HG02798 (cell line): ENCODE measurements at regions not wholly inside any gene's neighbourhood (a gene's known extent, or its start where the extent isn't known, plus 50 kb on each side); places are given as distances from the start of the nearest gene placed in this dataset.
"Not testable (repeated sequence)": the region's sequence is repeated elsewhere in the genome, so short reads cannot be mapped to it uniquely, and the experiment has no call there.

Experiments
- ATAC-seq: cut with Tn5 transposase; IDR thresholded peaks from one replicate; pipeline ENCODE4 v1.9.1; 2021; ENCODE audit warnings: mild to moderate bottlenecking; ENCODE audit not compliant: unreplicated experiment, poor library complexity

DNA sequence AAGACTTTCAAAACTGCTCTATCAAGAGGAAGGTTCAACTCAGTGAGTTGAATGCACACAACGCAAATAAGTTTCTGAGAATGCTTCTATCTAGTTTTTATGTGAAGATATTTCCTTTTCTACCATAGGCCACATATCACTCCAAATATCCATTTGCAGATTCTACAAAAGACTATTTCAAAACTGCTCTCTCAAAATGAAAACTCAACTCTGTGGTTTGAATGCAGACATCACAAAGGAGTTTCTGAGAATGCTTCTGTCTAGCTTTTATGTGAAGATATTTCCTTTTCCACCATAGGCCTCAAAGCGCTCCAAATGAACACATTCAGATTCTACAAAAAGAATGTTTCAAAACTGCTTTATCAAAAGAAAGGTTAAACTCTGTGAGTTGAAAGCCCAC, 1093.1 kb upstream of the DEFB115 start:
- not testable (repeated sequence) for ATAC-seq

DNA sequence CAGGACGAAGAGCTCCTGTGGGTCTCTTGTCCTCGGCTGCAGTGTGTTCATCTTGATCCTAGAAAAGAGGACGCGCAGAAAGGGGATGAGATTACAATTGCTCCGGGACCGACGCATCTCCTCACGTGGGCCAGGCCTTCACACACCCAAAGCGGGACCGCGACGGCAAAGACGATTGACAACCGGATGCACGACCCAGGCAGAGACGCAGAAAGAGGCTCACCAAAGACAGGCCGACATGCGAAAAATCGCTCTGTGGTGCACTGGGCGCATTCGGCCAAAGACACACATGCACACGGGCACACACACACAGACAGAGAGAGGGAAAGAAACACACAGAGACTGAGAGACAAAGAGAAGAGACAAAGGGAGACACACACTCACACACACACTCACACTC, 1089.9 kb upstream of the DEFB115 start:
- no peak for ATAC-seq

DNA sequence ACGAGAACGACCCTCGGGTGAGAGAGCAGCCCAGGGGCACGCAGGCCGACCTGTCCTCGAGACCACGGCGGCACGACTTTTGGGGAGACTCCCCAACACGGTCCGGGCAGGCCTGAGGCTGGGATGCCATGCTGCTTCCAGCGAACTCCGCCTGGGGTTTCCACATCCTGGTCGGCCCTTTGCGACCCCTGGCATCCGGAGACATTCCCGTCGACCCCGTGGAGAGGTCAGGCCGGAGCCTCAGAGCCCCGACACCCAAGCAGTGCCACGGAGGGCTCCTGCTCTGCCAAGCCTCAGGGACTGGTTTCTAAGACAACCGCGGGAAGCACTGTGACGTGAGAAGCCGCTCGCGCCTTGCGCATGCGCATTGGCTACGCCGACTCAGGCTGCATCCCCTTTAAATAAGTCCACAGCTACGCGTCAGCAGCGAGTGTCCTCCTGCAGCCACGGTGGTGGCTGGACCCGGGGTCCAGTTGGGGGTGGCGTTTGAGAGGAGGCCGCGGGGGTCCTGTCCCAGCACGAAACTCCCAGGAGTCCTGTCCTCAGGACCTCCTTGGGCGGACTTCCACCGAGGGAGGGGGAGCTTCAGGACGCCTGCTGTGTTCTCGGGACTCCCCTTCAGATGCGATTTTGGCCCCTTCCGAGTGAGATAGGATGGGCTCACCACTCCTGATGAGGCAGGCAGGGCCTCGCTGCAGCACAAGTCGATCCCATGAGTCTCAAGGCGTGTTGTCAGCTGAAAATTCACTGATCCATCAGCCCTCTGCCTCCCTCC, 1089.3 kb upstream of the DEFB115 start:
- no peak for ATAC-seq

DNA sequence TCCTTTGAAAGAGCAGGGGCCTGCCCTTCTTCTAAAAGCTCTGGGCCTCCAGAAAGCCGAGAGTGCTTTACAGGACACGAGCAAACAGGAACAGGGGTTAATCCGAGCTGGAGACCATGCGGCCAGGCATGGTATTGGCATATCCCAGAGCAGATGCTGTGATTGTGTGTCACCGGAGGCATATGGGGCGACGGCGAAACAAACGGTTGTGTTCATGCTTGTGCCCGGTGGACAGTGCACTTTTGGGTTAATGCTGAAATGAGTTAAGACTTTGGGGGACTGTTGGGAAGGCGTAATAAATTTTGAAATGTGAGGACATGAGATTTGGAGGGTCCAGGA, 1088.7 kb upstream of the DEFB115 start:
- no peak for ATAC-seq

DNA sequence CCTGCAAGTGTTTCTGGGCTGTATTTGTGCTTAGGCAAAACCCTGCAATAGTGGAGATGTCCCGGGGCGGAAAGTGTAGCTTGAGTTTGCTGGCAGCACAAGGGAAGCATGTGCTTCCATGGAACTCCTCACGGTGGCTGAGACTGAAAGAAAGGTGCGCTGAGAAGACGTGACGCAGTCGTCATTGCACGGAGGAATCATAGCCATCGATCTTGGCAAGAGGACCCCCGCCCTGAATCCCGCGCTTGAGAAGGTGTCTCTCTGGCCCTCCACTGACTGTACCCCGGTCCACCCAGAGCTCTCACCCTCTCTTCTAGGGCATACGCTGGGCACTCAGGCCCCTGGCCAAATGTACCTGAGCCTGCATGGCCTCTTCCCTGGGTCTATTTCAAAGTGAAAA, 1081.8 kb upstream of the DEFB115 start:
- ATAC-seq, result no peak

DNA sequence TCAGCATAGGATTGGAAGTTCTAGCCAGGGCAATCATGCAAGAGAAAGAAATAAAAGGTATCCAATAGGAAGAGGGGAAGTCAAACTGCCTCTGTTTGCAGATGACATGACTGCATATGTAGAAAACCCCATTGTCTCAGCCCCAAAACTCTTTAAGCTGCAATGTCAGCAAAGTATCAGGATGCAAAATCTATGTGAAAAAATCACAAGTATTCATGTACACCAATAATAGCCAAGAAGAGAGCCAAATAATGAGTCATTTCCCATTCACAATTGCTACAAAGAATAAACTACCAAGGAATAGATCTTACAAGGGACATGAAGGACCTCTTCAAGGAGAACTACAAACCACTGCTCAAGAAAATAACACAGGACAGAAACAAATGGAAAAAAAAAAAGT, 1074.3 kb upstream of the DEFB115 start:
- not testable (repeated sequence) for ATAC-seq

DNA sequence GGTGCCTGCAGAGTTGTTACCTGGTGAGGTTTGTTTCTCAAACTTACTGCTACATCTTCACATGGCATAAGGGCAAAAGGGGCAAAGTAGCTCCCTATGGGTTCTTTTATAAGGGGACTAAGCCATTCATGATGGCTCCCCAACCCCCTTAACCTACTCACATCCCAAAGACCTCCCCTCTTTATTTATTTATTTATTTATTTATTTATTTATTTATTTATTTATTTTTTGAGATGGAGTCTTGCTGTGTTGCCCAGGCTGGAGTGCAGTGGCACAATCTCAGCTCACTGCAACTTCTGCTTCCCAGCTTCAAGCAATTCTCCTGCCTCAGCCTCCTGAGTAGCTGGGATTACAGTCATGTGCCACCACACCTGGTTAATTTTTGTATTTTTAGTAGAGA, 1065.7 kb upstream of the DEFB115 start:
- not testable (repeated sequence) for ATAC-seq

DNA sequence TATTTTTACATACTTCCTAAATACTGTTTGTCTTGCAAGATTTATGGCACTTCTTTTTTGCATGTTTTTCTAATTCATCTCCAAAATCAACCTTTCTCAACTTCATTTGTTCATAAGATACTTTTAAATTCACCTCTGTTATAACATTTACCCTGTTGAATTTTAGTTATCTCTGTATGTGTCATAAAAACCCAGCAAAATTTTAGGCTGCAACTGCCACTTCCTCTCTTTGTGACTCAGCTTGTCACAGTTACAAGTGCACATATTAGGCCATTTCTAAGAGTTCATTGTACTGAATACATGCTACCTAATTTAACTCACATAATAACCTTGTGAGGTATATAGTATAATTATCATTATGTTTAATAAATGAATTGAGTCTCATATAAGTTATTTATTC, 1023.0 kb upstream of the DEFB115 start:
- ATAC-seq, result not testable (repeated sequence)

DNA sequence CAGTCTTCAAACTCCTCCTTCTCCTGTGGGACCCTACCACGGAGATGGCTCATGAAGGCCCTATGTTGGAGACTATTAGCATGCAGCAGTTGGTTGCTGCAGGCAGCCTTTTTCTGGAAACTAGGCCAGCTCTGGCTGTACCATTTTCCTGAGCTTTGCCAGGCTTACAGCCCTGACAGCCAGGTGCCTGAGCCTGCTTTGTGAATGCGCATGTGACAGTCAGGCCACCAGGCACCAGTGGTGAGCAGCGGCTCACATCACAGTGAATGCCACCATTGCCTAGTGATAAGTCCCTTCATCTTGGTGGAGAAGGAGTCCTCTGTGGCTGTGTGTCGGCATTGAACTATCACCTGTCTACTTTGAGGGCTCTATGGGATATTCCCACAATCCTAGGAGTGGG, 982.4 kb upstream of the DEFB115 start:
- ATAC-seq, result not testable (repeated sequence)

DNA sequence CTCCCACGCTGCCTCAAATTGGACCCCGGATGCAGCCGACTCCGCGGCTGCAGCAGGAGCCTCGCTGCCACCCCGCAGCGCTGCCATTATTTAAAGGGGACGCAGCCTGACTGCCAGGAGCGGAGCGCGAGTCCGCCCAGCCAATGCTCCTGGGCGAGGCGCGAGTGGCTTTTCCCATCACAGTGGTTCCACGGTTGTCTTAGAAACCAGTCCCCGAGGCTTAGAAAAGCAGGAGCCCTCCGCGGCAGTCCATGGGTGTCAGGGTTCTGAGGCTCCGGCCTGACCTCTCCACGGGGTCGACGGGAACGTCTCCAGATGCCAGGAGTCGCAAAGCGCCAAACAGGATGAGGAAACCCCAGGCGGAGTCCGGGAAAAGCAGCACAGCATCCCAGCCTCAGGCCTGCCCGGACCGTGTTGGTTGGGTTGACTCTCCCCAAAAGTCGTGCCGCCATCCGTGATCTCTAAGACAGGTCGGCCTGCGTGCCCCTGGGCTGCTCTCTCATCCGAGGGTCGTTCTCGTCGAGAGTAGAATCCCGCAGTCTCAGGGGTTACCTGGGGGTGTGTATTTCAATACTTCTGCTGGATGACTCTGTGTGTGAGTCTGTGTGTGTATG, 975.8 kb upstream of the DEFB115 start:
- ATAC-seq, result no peak

DNA sequence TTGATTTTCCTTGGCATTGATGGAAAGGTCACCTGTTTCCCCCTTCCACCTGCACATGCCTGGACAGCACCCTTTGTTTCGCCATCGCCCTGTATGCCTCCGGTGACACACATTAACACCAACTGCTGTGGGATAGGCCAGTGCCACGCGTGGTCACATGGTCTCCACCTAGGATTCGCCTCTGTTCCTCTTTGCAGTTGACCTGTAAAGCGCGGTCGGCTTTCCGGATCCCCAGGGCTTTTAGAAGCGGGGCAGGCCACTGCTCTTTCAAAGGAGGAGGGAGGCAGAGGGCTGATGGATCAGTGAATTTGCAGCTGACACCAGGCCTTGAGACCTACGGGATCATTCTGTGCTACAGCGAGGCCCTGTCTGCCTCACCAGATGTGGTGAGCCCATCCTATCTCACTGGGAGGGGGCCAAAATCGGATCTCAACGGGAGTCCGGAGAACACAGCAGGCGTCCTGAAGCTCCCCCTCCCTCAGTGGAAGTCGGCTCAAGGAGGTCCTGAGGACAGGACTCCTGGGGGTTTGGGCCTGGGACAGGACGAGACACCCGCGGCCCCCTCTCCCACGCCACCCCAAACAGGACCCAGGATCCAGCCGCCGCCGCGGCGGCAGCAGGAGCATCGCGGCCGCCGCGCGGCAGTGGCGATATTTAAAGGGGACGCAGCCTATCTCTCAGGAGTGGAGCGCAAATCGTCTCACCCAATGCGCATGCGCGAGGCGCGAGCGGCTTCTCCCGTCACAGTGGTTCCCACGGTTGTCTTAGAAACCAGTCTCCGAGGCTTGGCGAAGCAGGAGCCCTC, 973.8 kb upstream of the DEFB115 start:
- ATAC-seq, result peak; percentile 82

DNA sequence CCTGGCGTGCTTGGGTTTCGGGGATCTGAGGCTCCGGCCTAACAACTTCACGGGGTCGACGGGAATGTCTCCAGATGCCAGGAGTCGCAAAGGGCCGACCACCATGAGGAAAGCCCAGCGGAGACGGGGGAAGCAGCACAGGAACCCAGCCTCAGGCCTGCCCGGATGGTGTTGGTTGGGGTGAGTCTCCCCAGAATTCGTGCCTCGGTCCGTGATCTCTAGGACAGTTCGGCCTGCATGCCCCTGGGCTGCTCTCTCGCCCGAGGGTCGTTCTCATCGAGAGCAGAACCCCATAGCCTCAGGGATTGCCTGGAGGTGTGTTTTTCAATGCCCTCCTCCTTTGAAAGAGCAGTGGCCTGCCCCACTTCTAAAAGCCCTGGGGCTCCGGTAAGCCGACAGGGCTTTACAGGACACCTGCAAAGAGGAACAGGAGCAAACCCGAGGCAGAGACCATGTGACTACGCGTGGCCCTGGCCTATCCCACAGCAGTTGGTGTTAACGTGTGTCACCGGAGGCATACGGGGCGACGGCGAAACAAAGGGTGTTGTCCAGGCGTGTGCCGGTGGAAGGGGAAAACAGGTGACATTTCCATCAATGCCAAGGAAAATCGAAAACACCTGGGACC, 973.1 kb upstream of the DEFB115 start:
- ATAC-seq, result no peak

DNA sequence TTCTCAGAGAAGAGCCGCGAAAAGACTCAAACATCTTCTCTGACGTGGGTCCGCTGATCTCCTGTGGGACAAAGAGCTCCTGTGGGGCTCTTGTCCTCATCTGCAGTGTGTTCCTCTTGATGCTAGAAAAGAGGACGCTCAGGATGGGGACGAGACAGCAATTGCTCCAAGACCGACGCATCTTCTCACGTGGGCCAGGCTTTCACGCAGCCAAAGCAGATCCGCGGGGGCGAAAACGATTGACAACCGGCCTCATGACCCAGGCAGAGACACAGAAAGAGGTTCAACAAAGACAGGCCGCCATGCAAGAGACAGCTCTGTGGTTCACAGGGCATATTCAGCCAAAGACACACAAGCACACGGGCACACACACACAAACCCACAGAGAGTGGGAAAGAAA, 971.8 kb upstream of the DEFB115 start:
- ATAC-seq, result no peak

DNA sequence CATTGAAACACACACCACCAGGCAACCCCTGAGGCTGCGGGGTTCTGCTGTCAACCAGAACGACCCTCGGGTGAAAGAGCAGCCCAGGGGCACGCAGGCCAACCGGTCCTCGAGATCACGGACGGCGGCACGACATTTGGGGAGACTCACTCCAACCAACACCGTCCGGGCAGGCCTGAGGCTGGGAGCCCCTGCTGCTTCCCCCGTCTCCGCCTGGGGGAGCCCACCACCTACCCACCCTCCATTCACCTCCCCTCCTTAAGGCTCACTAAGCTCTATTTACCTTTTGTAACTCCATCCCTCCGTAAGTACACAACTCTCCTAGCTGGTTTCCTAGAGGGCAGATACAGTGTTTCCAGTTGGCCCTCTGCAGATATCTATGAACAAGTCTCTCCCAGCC, 971.3 kb upstream of the DEFB115 start:
- no peak for ATAC-seq

DNA sequence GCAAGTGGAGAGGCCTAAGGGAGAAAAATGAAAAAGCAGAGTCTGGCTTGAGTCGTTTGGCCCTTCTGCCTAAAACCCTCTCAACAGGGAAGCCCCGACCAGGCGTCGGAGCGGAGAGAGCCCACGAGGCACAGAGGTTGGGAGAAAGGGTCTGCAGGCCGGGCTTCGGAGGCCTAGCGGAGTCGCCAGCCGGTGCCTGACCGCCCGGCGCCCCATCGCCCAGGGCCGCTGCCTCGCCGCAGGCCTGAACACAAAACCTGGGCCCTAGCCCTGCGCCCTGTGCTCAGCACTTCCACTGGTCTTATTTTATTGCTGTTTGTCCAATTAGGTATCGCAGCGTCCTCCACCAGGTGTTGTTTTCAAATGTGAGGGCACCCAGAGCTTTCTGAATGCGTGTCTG, 970.0 kb upstream of the DEFB115 start:
- ATAC-seq, result not testable (repeated sequence)

DNA sequence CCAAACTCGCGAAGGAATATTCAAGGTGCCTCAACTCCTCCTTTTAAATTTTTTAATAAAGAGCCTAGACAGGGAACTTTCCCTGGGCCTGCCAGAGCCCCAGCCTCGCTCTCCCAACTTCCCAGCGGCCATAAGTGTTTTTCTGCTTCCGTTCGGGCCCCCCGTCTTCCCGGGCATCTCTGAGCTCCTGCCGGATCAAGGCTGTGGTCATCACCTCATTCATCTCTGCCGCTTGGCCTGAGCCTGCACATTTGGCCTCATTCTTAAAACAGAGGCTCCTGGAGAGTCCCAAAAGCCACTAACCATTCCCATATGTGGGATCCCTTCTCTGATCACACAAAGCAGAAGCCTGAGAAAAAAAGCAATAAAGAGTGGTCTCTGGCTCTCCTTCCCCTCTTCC, 969.1 kb upstream of the DEFB115 start:
- no peak for ATAC-seq

DNA sequence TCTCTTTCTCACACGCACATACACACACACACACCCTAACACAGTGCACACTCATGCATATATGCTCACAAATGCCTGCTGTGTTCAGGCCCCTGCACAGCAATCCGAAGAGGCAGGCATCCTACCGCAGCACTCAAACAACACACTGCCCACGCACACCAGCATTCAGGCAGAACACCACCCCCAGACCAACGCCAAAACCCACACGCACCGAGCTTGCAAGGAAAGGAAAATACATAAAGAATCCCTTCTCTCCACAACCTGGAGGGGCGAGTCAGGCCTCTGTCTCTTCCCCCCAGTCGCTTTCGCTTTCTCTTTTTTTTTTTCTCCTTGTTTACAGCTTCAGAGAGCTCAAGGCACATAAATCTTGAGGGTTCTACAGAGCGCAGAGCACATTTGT, 968.4 kb upstream of the DEFB115 start:
- ATAC-seq, result not testable (repeated sequence)

DNA sequence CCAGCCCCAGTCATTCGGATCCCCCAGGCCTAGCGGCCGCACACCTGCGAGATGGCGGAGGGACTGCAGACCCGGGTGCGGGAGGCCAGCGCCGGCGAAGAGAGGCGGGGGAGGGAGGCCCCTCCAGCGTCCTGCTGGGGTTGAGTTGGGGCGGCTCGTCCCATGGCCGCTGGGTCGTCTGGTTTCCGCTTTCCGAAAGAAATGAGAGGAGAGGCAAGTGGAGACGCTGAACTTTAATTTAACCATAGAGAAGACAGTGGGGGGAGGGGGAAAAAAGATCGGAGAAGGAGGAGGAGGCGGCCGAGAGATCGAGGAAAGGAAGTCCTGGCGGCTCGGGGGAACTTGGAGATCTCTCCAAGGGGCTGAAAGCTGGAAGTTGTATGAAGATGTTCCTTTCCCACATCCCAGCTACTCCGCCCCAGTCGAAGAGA, 967.7 kb upstream of the DEFB115 start:
- ATAC-seq, result not testable (repeated sequence)

DNA sequence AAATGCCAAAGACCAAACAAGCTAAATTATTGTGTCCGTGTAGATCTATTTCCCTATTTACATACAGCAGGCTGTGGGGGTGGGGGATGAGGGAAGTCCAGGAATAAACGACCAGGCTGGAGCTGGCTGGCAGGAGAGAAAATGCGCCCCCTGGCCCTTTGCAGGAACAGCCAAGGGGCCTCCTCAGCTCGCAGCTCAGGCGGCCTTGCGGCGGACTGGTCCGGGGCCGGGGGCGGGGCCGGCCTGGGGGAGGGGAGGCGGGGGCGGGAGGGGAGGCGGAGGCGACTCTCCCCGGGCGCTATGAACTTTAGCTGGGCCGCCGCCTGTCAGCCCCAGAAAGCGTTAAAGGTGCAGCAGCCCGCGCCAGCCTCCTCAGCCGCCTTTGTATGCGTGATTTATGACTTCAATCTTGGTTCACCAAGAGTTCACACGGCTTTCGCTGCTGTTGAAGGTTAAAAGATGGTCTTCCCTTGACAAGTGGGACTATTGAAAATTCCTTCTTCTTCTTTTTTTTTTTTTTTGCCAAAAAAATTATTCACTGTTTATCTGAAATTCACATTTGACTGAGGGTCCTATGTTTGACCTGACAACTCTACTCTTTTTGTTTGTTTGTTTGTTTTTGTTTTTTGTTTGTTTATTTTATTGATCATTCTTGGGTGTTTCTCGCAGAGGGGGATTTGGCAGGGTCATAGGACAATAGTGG, 967.0 kb upstream of the DEFB115 start:
- not testable (repeated sequence) for ATAC-seq

DNA sequence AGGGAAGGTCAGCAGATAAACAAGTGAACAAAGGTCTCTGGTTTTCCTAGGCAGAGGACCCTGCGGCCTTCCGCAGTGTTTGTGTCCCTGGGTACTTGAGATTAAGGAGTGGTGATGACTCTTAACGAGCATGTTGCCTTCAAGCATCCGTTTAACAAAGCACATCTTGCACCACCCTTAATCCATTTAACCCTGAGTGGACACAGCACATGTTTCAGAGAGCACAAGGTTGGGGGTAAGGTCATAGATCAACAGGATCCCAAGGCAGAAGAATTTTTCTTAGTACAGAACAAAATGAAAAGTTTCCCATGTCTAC, 966.4 kb upstream of the DEFB115 start:
- not testable (repeated sequence) for ATAC-seq
